PFSK-1 (cell line): ENCODE measurements at regions not wholly inside any gene's neighbourhood (a gene's known extent, or its start where the extent isn't known, plus 50 kb on each side); places are given as distances from the start of the nearest gene placed in this dataset.

ENCODE experiments used
- FOXP2 ChIP-seq: optimal IDR thresholded peaks from 2 replicates; pipeline ENCODE3; 2011; ENCODE audit warnings: borderline replicate concordance, control low read depth, inconsistent platforms; ENCODE audit not compliant: insufficient read depth; ENCODE audit errors: extremely low read length, extremely low read depth
- POLR2AphosphoS5 ChIP-seq: IDR thresholded peaks from 2 replicates; pipeline ENCODE4 v1.6.1; 2012; ENCODE audit warnings: low read depth, mild to moderate bottlenecking, control low read depth, low read length, moderate library complexity
- SIN3A ChIP-seq: IDR thresholded peaks from 2 replicates; pipeline ENCODE4 v1.6.1; 2012; ENCODE audit warnings: mild to moderate bottlenecking, low read length, moderate library complexity, borderline replicate concordance; ENCODE audit not compliant: insufficient read depth
- TAF1 ChIP-seq: IDR thresholded peaks from 2 replicates; pipeline ENCODE4 v1.6.1; 2012; ENCODE audit warnings: low read length, control low read depth, borderline replicate concordance; ENCODE audit not compliant: insufficient read depth
- TF ChIP-seq, protein P1 (sequence below), 2 experiments: IDR thresholded peaks; 2 replicates each; pipeline versions ENCODE4 v1.6.1 to v1.8.0; 2011 to 2012; ENCODE audit warnings: low read depth in 2 of 2, low read length in 2 of 2, control low read depth in 1 of 2, inconsistent platforms in 1 of 2, mild to moderate bottlenecking in 1 of 2, moderate library complexity in 1 of 2; ENCODE audit not compliant: insufficient read depth in 1 of 2

- TF ChIP-seq SIN3A (no peak), TAF1 (no peak), FOXP2 (no peak)
- TF ChIP-seq, protein P1, sequence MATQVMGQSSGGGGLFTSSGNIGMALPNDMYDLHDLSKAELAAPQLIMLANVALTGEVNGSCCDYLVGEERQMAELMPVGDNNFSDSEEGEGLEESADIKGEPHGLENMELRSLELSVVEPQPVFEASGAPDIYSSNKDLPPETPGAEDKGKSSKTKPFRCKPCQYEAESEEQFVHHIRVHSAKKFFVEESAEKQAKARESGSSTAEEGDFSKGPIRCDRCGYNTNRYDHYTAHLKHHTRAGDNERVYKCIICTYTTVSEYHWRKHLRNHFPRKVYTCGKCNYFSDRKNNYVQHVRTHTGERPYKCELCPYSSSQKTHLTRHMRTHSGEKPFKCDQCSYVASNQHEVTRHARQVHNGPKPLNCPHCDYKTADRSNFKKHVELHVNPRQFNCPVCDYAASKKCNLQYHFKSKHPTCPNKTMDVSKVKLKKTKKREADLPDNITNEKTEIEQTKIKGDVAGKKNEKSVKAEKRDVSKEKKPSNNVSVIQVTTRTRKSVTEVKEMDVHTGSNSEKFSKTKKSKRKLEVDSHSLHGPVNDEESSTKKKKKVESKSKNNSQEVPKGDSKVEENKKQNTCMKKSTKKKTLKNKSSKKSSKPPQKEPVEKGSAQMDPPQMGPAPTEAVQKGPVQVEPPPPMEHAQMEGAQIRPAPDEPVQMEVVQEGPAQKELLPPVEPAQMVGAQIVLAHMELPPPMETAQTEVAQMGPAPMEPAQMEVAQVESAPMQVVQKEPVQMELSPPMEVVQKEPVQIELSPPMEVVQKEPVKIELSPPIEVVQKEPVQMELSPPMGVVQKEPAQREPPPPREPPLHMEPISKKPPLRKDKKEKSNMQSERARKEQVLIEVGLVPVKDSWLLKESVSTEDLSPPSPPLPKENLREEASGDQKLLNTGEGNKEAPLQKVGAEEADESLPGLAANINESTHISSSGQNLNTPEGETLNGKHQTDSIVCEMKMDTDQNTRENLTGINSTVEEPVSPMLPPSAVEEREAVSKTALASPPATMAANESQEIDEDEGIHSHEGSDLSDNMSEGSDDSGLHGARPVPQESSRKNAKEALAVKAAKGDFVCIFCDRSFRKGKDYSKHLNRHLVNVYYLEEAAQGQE (IDR thresholded peaks at IDR 0.05; ENCODE audit: insufficient read depth in 1 of 2, low read depth in 2 of 2, low read length in 2 of 2): no peak
Measured at GRCh38 chr7:41374150-41374848, 328.6 kb downstream of the INHBA start.

- no peak for TF ChIP-seq POLR2AphosphoS5
- no peak for TF ChIP-seq TAF1
- no peak for TF ChIP-seq SIN3A
- TF ChIP-seq, protein P1 (IDR thresholded peaks at IDR 0.05; ENCODE audit: insufficient read depth in 1 of 2, low read depth in 2 of 2, low read length in 2 of 2): no peak
- no peak for TF ChIP-seq FOXP2
Measured at GRCh38 chr7:41367967-41368882, 334.7 kb downstream of the INHBA start.

- TF ChIP-seq POLR2AphosphoS5 (no peak), TAF1 (no peak), SIN3A (no peak), FOXP2 (no peak)
- TF ChIP-seq, protein P1 (IDR thresholded peaks at IDR 0.05; ENCODE audit: insufficient read depth in 1 of 2, low read depth in 2 of 2, low read length in 2 of 2): no peak
Measured at GRCh38 chr7:41351091-41351490, 351.8 kb downstream of the INHBA start.

DNA sequence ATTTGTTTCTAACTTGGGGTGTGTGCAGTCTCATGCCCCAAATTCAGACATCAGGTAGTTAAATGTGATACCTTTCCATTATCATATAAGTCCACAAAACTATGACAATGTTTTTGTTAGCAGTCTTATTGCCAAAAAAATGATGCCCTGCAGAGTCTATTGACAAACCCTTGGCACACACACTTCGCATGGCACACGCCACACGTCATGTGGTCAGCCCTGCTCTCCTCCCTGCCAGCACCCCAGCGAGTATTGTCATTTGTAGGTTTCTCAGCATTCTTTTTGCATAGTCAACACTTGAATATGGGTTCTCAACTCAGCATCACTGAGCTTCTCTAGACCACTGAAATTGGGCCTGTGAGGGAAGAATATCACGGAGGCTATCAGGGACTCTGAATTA is 356.0 kb downstream of the INHBA start:
- TF ChIP-seq, protein P1 (IDR thresholded peaks at IDR 0.05; ENCODE audit: insufficient read depth in 1 of 2, low read depth in 2 of 2, low read length in 2 of 2): no peak
- TF ChIP-seq SIN3A: no peak
- TF ChIP-seq TAF1: no peak
- no peak for TF ChIP-seq POLR2AphosphoS5
- TF ChIP-seq FOXP2: no peak
